ENCODE measurements at regions not wholly inside any gene's neighbourhood (a gene's known extent, or its start where the extent isn't known, plus 50 kb on each side); places are given as distances from the start of the nearest gene placed in this dataset.
"Not testable (repeated sequence)": the region's sequence is repeated elsewhere in the genome, so short reads cannot be mapped to it uniquely, and the experiment has no call there.

GRCh38 chr18:4960578-4960977, 236.5 kb downstream of the AKAIN1 start:
- Histone ChIP-seq H3K36me3 (no peaks in the 10 kb centered on the region), H3K9me3 (no peaks in the 10 kb centered on the region), H3K4me1 (no peaks in the 10 kb centered on the region), H3K27ac (no peak overlapping the region), H3K4me3 (replicated peaks in 1 of 3) (no peak overlapping the region), H3K27me3 (no peaks in the 10 kb centered on the region)
- 85 to 89% methylated on average over 5 of the region's 5 CpGs for WGBS, 2 donors
- intact Hi-C loops (cut with DNase I) = no loop called here
- TF ChIP-seq POLR2A (IDR thresholded peaks at IDR 0.05) (no peak), CTCF (IDR thresholded peaks at IDR 0.05) (no peak)
- no peak for DNase-seq

DNA sequence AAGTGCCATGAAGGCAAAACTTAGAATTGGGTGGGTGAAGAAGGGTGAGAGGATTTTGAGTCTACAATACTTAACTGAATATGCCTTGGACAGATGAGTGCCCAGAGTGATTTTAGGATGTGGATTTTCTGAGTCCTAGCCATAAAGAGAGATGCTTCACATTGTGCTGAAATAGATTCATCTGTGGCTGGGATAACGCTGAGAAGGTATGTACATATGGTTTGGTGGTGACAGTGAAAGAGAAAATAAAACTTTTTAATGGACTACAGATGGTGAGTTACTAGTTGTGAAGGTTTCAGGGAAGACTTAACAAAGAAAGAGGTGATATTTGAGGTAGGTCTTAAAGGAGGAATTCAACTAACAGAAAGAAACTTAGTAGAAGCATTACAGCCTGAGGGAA, 265.8 kb downstream of the AKAIN1 start:
- 75 to 76% methylated on average over 1 of the region's 1 CpG for WGBS, 2 donors
- H3K27me3 ChIP-seq = no peaks in the 10 kb centered on the region
- no peak overlapping the region for H3K4me3 ChIP-seq (replicated peaks in 1 of 3)
- no peak for TF ChIP-seq POLR2A (IDR thresholded peaks at IDR 0.05)
- TF ChIP-seq CTCF (IDR thresholded peaks at IDR 0.05) = no peak
- intact Hi-C loops (cut with DNase I) = no loop called here
- no peak for DNase-seq
- H3K36me3 ChIP-seq = no peaks in the 10 kb centered on the region
- H3K27ac ChIP-seq = no peak overlapping the region
- H3K9me3 ChIP-seq = no peaks in the 10 kb centered on the region
- H3K4me1 ChIP-seq = no peaks in the 10 kb centered on the region

- H3K27ac ChIP-seq = no peak overlapping the region
- no peak for DNase-seq
- H3K27me3 ChIP-seq = no peaks in the 10 kb centered on the region
- no peaks in the 10 kb centered on the region for H3K36me3 ChIP-seq
- intact Hi-C loops (cut with DNase I) = no loop called here
- H3K4me3 ChIP-seq (replicated peaks in 1 of 3) = no peak overlapping the region
- H3K4me1 ChIP-seq = no peaks in the 10 kb centered on the region
- H3K9me3 ChIP-seq = no peaks in the 10 kb centered on the region
- TF ChIP-seq CTCF (IDR thresholded peaks at IDR 0.05) (no peak), POLR2A (IDR thresholded peaks at IDR 0.05) (no peak)
These were observed 275.5 kb downstream of the AKAIN1 start for GRCh38 chr18:4921548-4921947.

DNA sequence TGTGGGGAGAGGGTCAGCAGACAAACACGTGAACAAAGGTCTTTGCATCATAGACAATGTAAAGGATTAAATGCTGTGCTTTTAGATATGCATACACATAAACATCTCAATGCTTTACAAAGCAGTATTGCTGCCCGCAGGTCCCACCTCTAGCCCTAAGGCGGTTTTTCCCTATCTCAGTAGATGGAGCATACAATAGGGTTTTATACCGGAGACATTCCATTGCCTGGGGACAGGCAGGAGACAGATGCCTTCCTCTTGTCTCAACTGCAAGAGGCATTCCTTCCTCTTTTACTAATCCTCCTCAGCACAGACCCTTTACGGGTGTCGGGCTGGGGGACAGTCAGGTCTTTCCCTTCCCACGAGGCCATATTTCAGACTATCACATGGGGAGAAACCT, 279.5 kb downstream of the AKAIN1 start:
- intact Hi-C loops (cut with DNase I); H3K4me3 ChIP-seq (replicated peaks in 1 of 3); DNase-seq; H3K9me3 ChIP-seq; H3K36me3 ChIP-seq; H3K27me3 ChIP-seq; H3K27ac ChIP-seq; H3K4me1 ChIP-seq: not testable (repeated sequence)
- 62 to 70% methylated on average over 4 to 5 of the region's 7 CpGs for WGBS, 2 donors

DNA sequence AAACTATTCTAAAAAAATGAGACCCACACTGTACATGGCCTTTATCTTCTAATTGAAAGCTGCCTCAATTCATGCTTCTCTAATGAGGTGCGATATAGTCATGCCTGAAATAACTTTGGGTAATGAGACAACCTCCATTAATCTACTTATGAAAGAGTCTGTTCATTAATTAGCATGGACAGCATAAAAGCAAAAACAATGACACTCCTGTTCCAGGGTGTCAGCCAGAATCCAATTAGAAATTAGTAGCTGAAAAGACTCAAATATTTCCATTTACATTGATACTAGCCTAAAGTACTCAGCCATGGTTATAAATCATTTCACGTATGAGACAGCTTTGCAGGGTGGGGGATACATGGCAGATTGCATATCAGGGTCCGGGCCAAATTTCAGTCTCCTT, 288.7 kb downstream of the AKAIN1 start:
- no peaks in the 10 kb centered on the region for H3K36me3 ChIP-seq
- H3K4me1 ChIP-seq = no peaks in the 10 kb centered on the region
- no peak overlapping the region for H3K4me3 ChIP-seq (replicated peaks in 1 of 3)
- WGBS, 2 donors = 50 to 69% methylated on average over 3 of the region's 3 CpGs
- H3K27me3 ChIP-seq = no peaks in the 10 kb centered on the region
- intact Hi-C loops (cut with DNase I) = no loop called here
- no peak for DNase-seq
- no peak for TF ChIP-seq POLR2A (IDR thresholded peaks at IDR 0.05)
- TF ChIP-seq CTCF (IDR thresholded peaks at IDR 0.05) = no peak
- no peaks in the 10 kb centered on the region for H3K9me3 ChIP-seq
- no peak overlapping the region for H3K27ac ChIP-seq

- Histone ChIP-seq H3K36me3 (no peaks in the 10 kb centered on the region), H3K4me3 (replicated peaks in 1 of 3) (no peak overlapping the region), H3K4me1 (no peaks in the 10 kb centered on the region), H3K9me3 (no peaks in the 10 kb centered on the region), H3K27me3 (no peaks in the 10 kb centered on the region), H3K27ac (no peak overlapping the region)
- intact Hi-C loops (cut with DNase I) = no loop called here
- DNase-seq = no peak
- TF ChIP-seq POLR2A (IDR thresholded peaks at IDR 0.05) = no peak
- TF ChIP-seq CTCF (IDR thresholded peaks at IDR 0.05) = no peak
- 47 to 48% methylated on average over 3 of the region's 3 CpGs for WGBS, 2 donors
These were observed 290.2 kb downstream of the AKAIN1 start for GRCh38 chr18:4906856-4907255.
